ENCODE measurements at regions not wholly inside any gene's neighbourhood (a gene's known extent, or its start where the extent isn't known, plus 50 kb on each side); places are given as distances from the start of the nearest gene placed in this dataset.

DNA sequence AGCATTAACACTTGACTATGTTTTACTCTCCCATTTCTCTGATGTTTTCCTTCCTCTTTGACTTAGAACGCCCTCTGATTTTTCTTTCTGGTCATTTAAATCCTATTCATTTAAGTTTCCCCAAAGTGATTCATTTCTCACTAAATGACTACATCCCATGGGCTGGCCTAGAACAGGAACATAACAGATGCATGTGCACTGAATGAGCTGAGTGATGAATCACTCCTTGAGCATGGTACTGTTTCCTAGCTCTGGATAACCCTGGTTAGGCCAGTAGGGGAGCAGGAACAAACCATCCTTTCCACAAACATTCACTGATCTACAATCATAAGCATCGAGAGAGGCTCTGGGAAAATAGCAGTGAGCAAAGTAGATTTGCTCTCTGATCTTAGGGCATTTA, 221.9 kb upstream of the SETBP1 start:
- TF ChIP-seq, protein P1, sequence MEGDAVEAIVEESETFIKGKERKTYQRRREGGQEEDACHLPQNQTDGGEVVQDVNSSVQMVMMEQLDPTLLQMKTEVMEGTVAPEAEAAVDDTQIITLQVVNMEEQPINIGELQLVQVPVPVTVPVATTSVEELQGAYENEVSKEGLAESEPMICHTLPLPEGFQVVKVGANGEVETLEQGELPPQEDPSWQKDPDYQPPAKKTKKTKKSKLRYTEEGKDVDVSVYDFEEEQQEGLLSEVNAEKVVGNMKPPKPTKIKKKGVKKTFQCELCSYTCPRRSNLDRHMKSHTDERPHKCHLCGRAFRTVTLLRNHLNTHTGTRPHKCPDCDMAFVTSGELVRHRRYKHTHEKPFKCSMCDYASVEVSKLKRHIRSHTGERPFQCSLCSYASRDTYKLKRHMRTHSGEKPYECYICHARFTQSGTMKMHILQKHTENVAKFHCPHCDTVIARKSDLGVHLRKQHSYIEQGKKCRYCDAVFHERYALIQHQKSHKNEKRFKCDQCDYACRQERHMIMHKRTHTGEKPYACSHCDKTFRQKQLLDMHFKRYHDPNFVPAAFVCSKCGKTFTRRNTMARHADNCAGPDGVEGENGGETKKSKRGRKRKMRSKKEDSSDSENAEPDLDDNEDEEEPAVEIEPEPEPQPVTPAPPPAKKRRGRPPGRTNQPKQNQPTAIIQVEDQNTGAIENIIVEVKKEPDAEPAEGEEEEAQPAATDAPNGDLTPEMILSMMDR (IDR thresholded peaks at IDR 0.05; ENCODE audit: unreplicated experiment): no peak
- no peaks in the 10 kb centered on the region for H3K9me3 Mint-ChIP-seq (ENCODE audit: low read depth, unreplicated experiment)
- H3K4me1 Mint-ChIP-seq (ENCODE audit: low read depth, unreplicated experiment): no peaks in the 10 kb centered on the region
- DNase-seq: no peak
- CTCF ChIA-PET: no interaction called here
- no peak overlapping the region for H3K4me3 Mint-ChIP-seq (ENCODE audit: low read depth, unreplicated experiment)
- H3K36me3 Mint-ChIP-seq (ENCODE audit: insufficient read depth, unreplicated experiment): no peaks in the 10 kb centered on the region
- no TSS peak for BruUV-seq (replicated peaks)
- H3K27ac Mint-ChIP-seq (ENCODE audit: unreplicated experiment): no peak overlapping the region
- intact Hi-C loops (cut with micrococcal nuclease; ENCODE audit: unreplicated experiment): no loop called here
- H3K27me3 Mint-ChIP-seq (ENCODE audit: unreplicated experiment): no peaks in the 10 kb centered on the region

- no peak for DNase-seq
- BruUV-seq (replicated peaks): no TSS peak
- CTCF ChIA-PET: no interaction called here
- H3K27ac Mint-ChIP-seq (ENCODE audit: unreplicated experiment): no peak overlapping the region
- TF ChIP-seq, protein P1 (IDR thresholded peaks at IDR 0.05; ENCODE audit: unreplicated experiment): no peak
- intact Hi-C loops (cut with micrococcal nuclease; ENCODE audit: unreplicated experiment): no loop called here
- no peaks in the 10 kb centered on the region for H3K36me3 Mint-ChIP-seq (ENCODE audit: insufficient read depth, unreplicated experiment)
- no peak overlapping the region for H3K4me3 Mint-ChIP-seq (ENCODE audit: low read depth, unreplicated experiment)
- no peaks in the 10 kb centered on the region for H3K27me3 Mint-ChIP-seq (ENCODE audit: unreplicated experiment)
- H3K4me1 Mint-ChIP-seq (ENCODE audit: low read depth, unreplicated experiment): peaks cover 18% of the 10 kb centered on the region
- H3K9me3 Mint-ChIP-seq (ENCODE audit: low read depth, unreplicated experiment): peaks cover 3% of the 10 kb centered on the region
Measured at GRCh38 chr18:44464398-44465180, 216.1 kb upstream of the SETBP1 start.

DNA sequence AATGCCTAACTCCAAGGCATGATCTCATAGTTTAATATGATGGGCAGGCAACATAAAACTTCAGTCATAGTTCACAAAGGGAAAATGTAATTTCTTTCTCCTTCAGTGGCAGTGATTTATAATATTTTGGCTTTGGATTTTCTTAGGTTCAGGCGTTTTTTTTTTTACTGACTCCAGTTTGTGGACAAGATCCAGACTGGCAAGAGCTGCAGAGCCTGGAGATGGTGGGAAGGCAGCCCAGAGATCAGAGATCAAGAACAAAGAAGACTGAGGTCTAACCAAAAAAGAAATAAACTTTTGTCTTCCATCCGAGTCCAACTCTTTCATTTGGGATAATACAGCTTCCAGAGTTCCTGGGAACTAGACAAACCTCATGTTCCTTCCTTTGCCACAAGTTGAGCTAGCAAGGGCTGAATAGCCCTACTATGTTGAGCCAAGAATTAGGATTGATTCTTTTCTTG, 215.3 kb upstream of the SETBP1 start:
- CTCF ChIA-PET: no interaction called here
- DNase-seq: no peak
- Mint-ChIP-seq H3K27me3 (ENCODE audit: unreplicated experiment) (no peaks in the 10 kb centered on the region), H3K9me3 (ENCODE audit: low read depth, unreplicated experiment) (peaks cover 3% of the 10 kb centered on the region), H3K4me3 (ENCODE audit: low read depth, unreplicated experiment) (no peak overlapping the region), H3K4me1 (ENCODE audit: low read depth, unreplicated experiment) (peaks cover 18% of the 10 kb centered on the region), H3K27ac (ENCODE audit: unreplicated experiment) (no peak overlapping the region), H3K36me3 (ENCODE audit: insufficient read depth, unreplicated experiment) (no peaks in the 10 kb centered on the region)
- TF ChIP-seq, protein P1 (IDR thresholded peaks at IDR 0.05; ENCODE audit: unreplicated experiment): no peak
- no TSS peak for BruUV-seq (replicated peaks)
- intact Hi-C loops (cut with micrococcal nuclease; ENCODE audit: unreplicated experiment): no loop called here

GRCh38 chr18:44466997-44467396, 213.7 kb upstream of the SETBP1 start:
- no peak for DNase-seq
- no peaks in the 10 kb centered on the region for H3K36me3 Mint-ChIP-seq (ENCODE audit: insufficient read depth, unreplicated experiment)
- no TSS peak for BruUV-seq (replicated peaks)
- H3K27me3 Mint-ChIP-seq (ENCODE audit: unreplicated experiment): no peaks in the 10 kb centered on the region
- TF ChIP-seq, protein P1 (IDR thresholded peaks at IDR 0.05; ENCODE audit: unreplicated experiment): no peak
- CTCF ChIA-PET: no interaction called here
- H3K4me3 Mint-ChIP-seq (ENCODE audit: low read depth, unreplicated experiment): no peak overlapping the region
- H3K27ac Mint-ChIP-seq (ENCODE audit: unreplicated experiment): no peak overlapping the region
- H3K9me3 Mint-ChIP-seq (ENCODE audit: low read depth, unreplicated experiment): peaks cover 3% of the 10 kb centered on the region
- peaks cover 18% of the 10 kb centered on the region for H3K4me1 Mint-ChIP-seq (ENCODE audit: low read depth, unreplicated experiment)
- intact Hi-C loops (cut with micrococcal nuclease; ENCODE audit: unreplicated experiment): no loop called here
